Panc1 (cell line): ENCODE measurements at regions not wholly inside any gene's neighbourhood (a gene's known extent, or its start where the extent isn't known, plus 50 kb on each side); places are given as distances from the start of the nearest gene placed in this dataset.

Experiments
- ATAC-seq: fragments of 200-7000 bp; cut with Tn5 transposase; 2 replicates; pipeline ENCODE4 v1.9.1; 2020; ENCODE audit warnings: mild to moderate bottlenecking, moderate library complexity
- BruUV-seq: library from RNA; stranded (reverse); fragments of 400-500 nt; replicated peaks from 2 replicates; lab custom pipeline; 2021; lab: Mats Ljungman, UMichigan
- CTCF ChIA-PET: fragments of 300-600 bp; sonication (Branson Sonifier 250); formaldehyde crosslinking; loops from one replicate; lab custom pipeline; 2022; ENCODE audit warnings: antibody characterized with exemption; lab: Charles Lee
- POLR2A ChIA-PET: fragments of 300-600 bp; sonication (Branson Sonifier 250); formaldehyde crosslinking; loops from one replicate; lab custom pipeline; 2022; ENCODE audit warnings: antibody characterized with exemption; lab: Charles Lee
- DNase-seq: peaks from one replicate; pipeline ENCODE4 v3.0.0-alpha.2; 2010; ENCODE audit warnings: low read depth, low spot score
- H3K27ac ChIP-seq: 2 replicates; pipeline ENCODE4 v1.5.1; 2011; ENCODE audit warnings: mild to moderate bottlenecking, low read length, inconsistent platforms
- H3K27me3 ChIP-seq: fragments of 200-500 bp; sonication (Bioruptor generic); 2 replicates; pipeline ENCODE4 v1.6.0; 2014; ENCODE audit warnings: low read length, inconsistent platforms; ENCODE audit not compliant: control insufficient read depth, insufficient read depth
- H3K36me3 ChIP-seq: fragments of 200-500 bp; sonication (Bioruptor generic); 2 replicates; pipeline ENCODE4 v1.5.1; 2014; ENCODE audit warnings: inconsistent platforms, mild to moderate bottlenecking, low read length, moderate library complexity; ENCODE audit not compliant: control insufficient read depth, insufficient read depth
- H3K4me1 ChIP-seq: 2 replicates; pipeline ENCODE4 v1.5.1; 2011; ENCODE audit warnings: inconsistent platforms, mild to moderate bottlenecking, low read length, moderate library complexity; ENCODE audit not compliant: control insufficient read depth, insufficient read depth
- H3K4me3 ChIP-seq, 2 experiments: 2 replicates each; pipeline ENCODE4 v1.5.1; 2011 to 2012; ENCODE audit warnings: low read depth in 2 of 2, low read length in 2 of 2, mild to moderate bottlenecking in 2 of 2, inconsistent platforms in 1 of 2, moderate library complexity in 1 of 2
- H3K9me3 ChIP-seq: fragments of 200-500 bp; sonication (Bioruptor generic); 2 replicates; pipeline ENCODE4 v1.5.1; 2014; ENCODE audit warnings: low read depth, mild to moderate bottlenecking, inconsistent platforms, low read length, moderate library complexity; ENCODE audit not compliant: control insufficient read depth, insufficient read depth
- CTCF ChIP-seq: fragments of 450-650 bp; IDR thresholded peaks from 2 replicates; pipeline ENCODE4 v1.5.1; 2017; ENCODE audit warnings: mild to moderate bottlenecking
- POLR2AphosphoS5 ChIP-seq: IDR thresholded peaks from 2 replicates; pipeline ENCODE4 v1.6.1; 2012; ENCODE audit warnings: mild to moderate bottlenecking, low read depth, low read length, moderate library complexity
- SIN3A ChIP-seq: IDR thresholded peaks from 2 replicates; pipeline ENCODE4 v1.6.1; 2012; ENCODE audit warnings: low read depth, mild to moderate bottlenecking, low read length, moderate library complexity, borderline replicate concordance; ENCODE audit not compliant: insufficient read depth
- TCF7L2 ChIP-seq: IDR thresholded peaks from 2 replicates; pipeline ENCODE4 v1.6.1; 2011; ENCODE audit warnings: mild to moderate bottlenecking, low read depth, low read length, inconsistent platforms
- in situ Hi-C: cut with HindIII; loops from 2 replicates; pipeline ENCODE4 v1.10.0; 2016; ENCODE audit warnings: low sequenced_read_pairs, low pct_unique_long_range_greater_than_20kb
- intact Hi-C: fragments of 100-400 bp; cut with micrococcal nuclease; formaldehyde crosslinking; loops from one replicate; pipeline ENCODE4 v1.10.0; 2022; ENCODE audit not compliant: unreplicated experiment
- TF ChIP-seq, protein P1 (sequence below), 2 experiments: IDR thresholded peaks; 2 replicates each; pipeline ENCODE4 v1.6.1; 2011 to 2012; ENCODE audit warnings: low read depth in 2 of 2, control low read depth in 1 of 2, low read length in 1 of 2, mild to moderate bottlenecking in 1 of 2, moderate library complexity in 1 of 2; ENCODE audit not compliant: insufficient read depth in 1 of 2

GRCh38 chr14:97270308-97270707 is 473.1 kb downstream of the VRK1 start:
- intact Hi-C loops: no loop called here

DNA sequence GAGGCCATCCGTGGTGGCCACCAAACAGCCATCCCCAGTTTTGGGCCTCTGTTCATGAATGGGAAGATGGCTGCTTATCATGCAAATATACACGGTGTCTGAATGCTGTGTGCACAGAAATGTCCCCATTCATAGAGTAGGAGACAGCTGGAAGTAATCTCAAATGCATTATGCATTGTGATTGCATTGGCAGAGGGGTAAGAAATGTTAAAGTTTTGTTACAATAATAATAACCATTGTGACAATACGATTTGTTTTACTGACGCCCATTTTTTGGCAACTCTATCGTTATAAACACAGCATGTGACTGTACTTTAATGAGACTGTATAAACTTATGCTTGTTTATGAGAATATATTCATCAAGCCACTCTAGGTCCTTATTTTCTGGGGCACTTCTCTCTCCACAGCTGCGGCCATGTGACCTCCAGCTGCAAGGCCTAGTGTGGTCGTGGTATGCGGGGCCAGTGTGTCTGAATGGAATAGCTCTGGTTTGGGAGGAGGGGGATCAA is 474.3 kb downstream of the VRK1 start:
- TF ChIP-seq SIN3A: no peak
- no peak for TF ChIP-seq POLR2AphosphoS5
- TF ChIP-seq, protein P1, sequence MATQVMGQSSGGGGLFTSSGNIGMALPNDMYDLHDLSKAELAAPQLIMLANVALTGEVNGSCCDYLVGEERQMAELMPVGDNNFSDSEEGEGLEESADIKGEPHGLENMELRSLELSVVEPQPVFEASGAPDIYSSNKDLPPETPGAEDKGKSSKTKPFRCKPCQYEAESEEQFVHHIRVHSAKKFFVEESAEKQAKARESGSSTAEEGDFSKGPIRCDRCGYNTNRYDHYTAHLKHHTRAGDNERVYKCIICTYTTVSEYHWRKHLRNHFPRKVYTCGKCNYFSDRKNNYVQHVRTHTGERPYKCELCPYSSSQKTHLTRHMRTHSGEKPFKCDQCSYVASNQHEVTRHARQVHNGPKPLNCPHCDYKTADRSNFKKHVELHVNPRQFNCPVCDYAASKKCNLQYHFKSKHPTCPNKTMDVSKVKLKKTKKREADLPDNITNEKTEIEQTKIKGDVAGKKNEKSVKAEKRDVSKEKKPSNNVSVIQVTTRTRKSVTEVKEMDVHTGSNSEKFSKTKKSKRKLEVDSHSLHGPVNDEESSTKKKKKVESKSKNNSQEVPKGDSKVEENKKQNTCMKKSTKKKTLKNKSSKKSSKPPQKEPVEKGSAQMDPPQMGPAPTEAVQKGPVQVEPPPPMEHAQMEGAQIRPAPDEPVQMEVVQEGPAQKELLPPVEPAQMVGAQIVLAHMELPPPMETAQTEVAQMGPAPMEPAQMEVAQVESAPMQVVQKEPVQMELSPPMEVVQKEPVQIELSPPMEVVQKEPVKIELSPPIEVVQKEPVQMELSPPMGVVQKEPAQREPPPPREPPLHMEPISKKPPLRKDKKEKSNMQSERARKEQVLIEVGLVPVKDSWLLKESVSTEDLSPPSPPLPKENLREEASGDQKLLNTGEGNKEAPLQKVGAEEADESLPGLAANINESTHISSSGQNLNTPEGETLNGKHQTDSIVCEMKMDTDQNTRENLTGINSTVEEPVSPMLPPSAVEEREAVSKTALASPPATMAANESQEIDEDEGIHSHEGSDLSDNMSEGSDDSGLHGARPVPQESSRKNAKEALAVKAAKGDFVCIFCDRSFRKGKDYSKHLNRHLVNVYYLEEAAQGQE (IDR thresholded peaks at IDR 0.05; ENCODE audit: insufficient read depth in 1 of 2, low read depth in 2 of 2, low read length in 1 of 2): no peak
- intact Hi-C loops (no loop called here), in situ Hi-C loops (no loop called here)
- ATAC-seq (no peak), DNase-seq (no peak)
- Histone ChIP-seq H3K36me3 (no peaks in the 10 kb centered on the region), H3K27me3 (no peaks in the 10 kb centered on the region), H3K4me3 (no peak overlapping the region), H3K4me1 (no peaks in the 10 kb centered on the region), H3K9me3 (no peaks in the 10 kb centered on the region), H3K27ac (no peak overlapping the region)
- ChIA-PET CTCF (no interaction called here), POLR2A (no interaction called here)
- no TSS peak for BruUV-seq

More at GRCh38 chr14:97270308-97270707, 473.1 kb downstream of the VRK1 start:
- Histone ChIP-seq H3K27me3 (no peaks in the 10 kb centered on the region), H3K9me3 (no peaks in the 10 kb centered on the region), H3K4me1 (no peaks in the 10 kb centered on the region), H3K4me3 (no peak overlapping the region), H3K36me3 (no peaks in the 10 kb centered on the region), H3K27ac (no peak overlapping the region)
- DNase-seq (no peak), ATAC-seq (no peak)
- CTCF ChIA-PET: no interaction called here
- in situ Hi-C loops: no loop called here
- BruUV-seq: no TSS peak
- POLR2A ChIA-PET: no interaction called here
- no peak for TF ChIP-seq TCF7L2
- TF ChIP-seq SIN3A: no peak
- no peak for TF ChIP-seq CTCF
- no peak for TF ChIP-seq POLR2AphosphoS5
- TF ChIP-seq, protein P1 (IDR thresholded peaks at IDR 0.05; ENCODE audit: insufficient read depth in 1 of 2, low read depth in 2 of 2, low read length in 1 of 2): no peak
